ENCODE measurements at regions not wholly inside any gene's neighbourhood (a gene's known extent, or its start where the extent isn't known, plus 50 kb on each side); places are given as distances from the start of the nearest gene placed in this dataset.
"Not testable (repeated sequence)": the region's sequence is repeated elsewhere in the genome, so short reads cannot be mapped to it uniquely, and the experiment has no call there.

DNA sequence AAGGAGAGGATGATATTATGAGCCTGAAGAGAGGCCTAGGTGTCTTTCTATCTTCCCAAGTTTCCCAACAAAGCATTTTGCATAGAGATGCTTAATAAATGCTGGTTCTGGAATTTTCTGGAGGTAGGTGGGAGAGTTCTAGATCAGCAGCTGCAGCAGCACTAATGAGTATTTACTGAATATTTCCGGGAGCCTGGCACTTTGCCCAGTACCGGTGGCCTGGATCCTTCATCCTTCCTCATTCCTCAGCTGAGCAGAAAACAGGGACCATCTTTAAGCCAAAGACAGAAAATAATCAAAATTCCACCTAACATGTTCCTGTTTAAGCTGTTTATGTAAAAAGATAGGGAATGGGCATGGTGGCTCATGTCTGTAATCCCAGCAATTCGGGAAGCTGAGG is 813.2 kb upstream of the AUTS2 start:
- H3K27me3 ChIP-seq (ENCODE audit: low read depth, low read length) = no peaks in the 10 kb centered on the region
- H3K9me3 ChIP-seq (ENCODE audit: control insufficient read depth in 1 of 2, low read length in 2 of 2) = peaks cover 0 to 2% of the 10 kb centered on the region in 2 donors
- H3K27ac ChIP-seq (ENCODE audit: low read length) = no peak overlapping the region
- H3K36me3 ChIP-seq (ENCODE audit: control insufficient read depth in 1 of 2, insufficient read depth in 2 of 2, low read length in 2 of 2) = no peaks in the 10 kb centered on the region
- H3K4me3 ChIP-seq (ENCODE audit: low read depth in 1 of 2, low read length in 2 of 2) = no peak overlapping the region
- no peaks in the 10 kb centered on the region for H3K4me1 ChIP-seq (ENCODE audit: control insufficient read depth in 1 of 2, insufficient read depth in 2 of 2, low read length in 2 of 2)

DNA sequence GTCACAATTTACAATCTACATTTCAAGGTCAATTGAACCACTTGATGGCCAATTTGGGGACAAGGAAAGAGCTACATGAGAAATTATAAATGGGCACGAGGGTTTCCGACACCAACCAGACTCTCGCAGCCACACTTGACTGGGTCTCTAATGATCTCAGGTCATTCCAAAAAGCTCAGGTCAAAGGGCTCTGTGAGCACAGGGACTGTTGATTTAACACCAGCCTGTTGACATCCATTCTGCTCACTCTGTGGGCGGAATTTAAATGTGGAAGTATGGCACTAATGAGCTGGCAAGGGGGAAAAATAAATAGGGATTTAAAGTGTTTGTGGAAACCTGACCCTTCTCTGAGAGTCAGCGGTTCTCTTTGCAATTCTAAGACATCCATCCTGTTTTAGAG is 810.7 kb upstream of the AUTS2 start:
- H3K27ac ChIP-seq (ENCODE audit: low read length) = no peak overlapping the region

DNA sequence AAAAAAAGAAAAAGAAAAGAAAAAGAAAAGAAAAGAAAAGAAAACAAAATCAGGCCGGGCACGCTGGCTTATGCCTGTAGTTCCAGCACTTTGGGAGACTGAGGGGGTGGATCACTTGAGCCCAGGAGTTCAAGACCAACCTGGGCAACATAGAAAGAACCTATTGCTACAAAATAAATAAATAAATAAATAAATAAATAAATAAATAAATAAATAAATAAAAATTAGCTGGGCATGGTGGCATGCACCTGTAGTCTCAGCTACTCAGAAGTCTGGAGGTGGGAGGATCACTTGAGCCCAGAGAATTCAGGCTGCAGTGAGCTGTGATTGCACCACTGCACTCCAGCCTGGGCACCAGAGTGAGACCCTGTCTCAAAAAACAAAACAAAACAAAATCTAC is 809.7 kb upstream of the AUTS2 start:
- not testable (repeated sequence) for H3K27ac ChIP-seq (ENCODE audit: low read length); H3K27me3 ChIP-seq (ENCODE audit: low read depth, low read length); H3K4me1 ChIP-seq (ENCODE audit: control insufficient read depth in 1 of 2, insufficient read depth in 2 of 2, low read length in 2 of 2); H3K4me3 ChIP-seq (ENCODE audit: low read depth in 1 of 2, low read length in 2 of 2); H3K36me3 ChIP-seq (ENCODE audit: control insufficient read depth in 1 of 2, insufficient read depth in 2 of 2, low read length in 2 of 2); H3K9me3 ChIP-seq (ENCODE audit: control insufficient read depth in 1 of 2, low read length in 2 of 2)

More for the DNA sequence above, 810.7 kb upstream of the AUTS2 start:
- no peaks in the 10 kb centered on the region for H3K36me3 ChIP-seq (ENCODE audit: control insufficient read depth in 1 of 2, insufficient read depth in 2 of 2, low read length in 2 of 2)
- no peaks in the 10 kb centered on the region for H3K9me3 ChIP-seq (ENCODE audit: control insufficient read depth in 1 of 2, low read length in 2 of 2)
- no peak overlapping the region for H3K4me3 ChIP-seq (ENCODE audit: low read depth in 1 of 2, low read length in 2 of 2)
- no peaks in the 10 kb centered on the region for H3K4me1 ChIP-seq (ENCODE audit: control insufficient read depth in 1 of 2, insufficient read depth in 2 of 2, low read length in 2 of 2)
- no peaks in the 10 kb centered on the region for H3K27me3 ChIP-seq (ENCODE audit: low read depth, low read length)

DNA sequence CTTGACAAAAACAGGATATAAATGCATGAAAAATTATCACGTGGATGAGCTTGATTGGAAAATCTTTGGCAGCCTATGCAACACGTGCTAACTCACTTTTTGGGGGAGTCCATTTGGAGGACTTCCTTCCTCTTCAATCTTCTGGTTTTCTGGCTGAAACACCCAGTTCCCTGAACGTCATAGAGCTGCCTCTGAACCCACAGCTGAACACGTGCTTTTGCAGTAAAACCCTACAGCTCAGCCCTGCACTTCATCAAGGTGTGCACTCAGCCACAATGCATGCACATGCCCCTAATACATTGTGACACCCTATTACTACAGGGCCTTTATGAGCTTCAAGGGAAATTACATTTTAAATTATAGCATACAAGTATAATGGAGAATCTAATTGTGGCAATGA is 808.7 kb upstream of the AUTS2 start:
- H3K36me3 ChIP-seq (ENCODE audit: control insufficient read depth in 1 of 2, insufficient read depth in 2 of 2, low read length in 2 of 2) = no peaks in the 10 kb centered on the region
- H3K4me1 ChIP-seq (ENCODE audit: control insufficient read depth in 1 of 2, insufficient read depth in 2 of 2, low read length in 2 of 2) = no peaks in the 10 kb centered on the region
- no peaks in the 10 kb centered on the region for H3K9me3 ChIP-seq (ENCODE audit: control insufficient read depth in 1 of 2, low read length in 2 of 2)
- H3K27me3 ChIP-seq (ENCODE audit: low read depth, low read length) = no peaks in the 10 kb centered on the region
- H3K27ac ChIP-seq (ENCODE audit: low read length) = no peak overlapping the region
- no peak overlapping the region for H3K4me3 ChIP-seq (ENCODE audit: low read depth in 1 of 2, low read length in 2 of 2)

DNA sequence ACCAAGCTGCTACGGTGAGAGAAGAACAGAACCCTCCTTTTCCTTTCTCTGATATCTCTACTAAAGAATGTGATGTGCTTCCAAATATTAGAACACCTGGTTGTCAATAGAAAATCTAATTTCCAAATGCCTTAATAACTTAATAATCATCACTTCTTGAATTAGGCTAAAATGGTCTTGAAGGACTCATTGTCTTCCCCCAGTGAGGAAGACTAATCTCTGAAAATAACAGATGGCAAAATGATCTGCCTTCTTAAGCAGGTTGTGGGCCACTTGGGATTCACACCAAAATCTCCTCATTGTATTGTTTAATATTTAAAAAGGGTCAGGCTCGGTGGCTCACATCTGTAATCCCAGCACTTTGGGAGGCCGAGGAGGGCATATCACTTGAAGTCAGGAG is 805.9 kb upstream of the AUTS2 start:
- no peak overlapping the region for H3K4me3 ChIP-seq (ENCODE audit: low read depth in 1 of 2, low read length in 2 of 2)
- no peaks in the 10 kb centered on the region for H3K27me3 ChIP-seq (ENCODE audit: low read depth, low read length)
- H3K9me3 ChIP-seq (ENCODE audit: control insufficient read depth in 1 of 2, low read length in 2 of 2) = no peaks in the 10 kb centered on the region
- H3K27ac ChIP-seq (ENCODE audit: low read length) = no peak overlapping the region
- H3K36me3 ChIP-seq (ENCODE audit: control insufficient read depth in 1 of 2, insufficient read depth in 2 of 2, low read length in 2 of 2) = no peaks in the 10 kb centered on the region
- no peaks in the 10 kb centered on the region for H3K4me1 ChIP-seq (ENCODE audit: control insufficient read depth in 1 of 2, insufficient read depth in 2 of 2, low read length in 2 of 2)

DNA sequence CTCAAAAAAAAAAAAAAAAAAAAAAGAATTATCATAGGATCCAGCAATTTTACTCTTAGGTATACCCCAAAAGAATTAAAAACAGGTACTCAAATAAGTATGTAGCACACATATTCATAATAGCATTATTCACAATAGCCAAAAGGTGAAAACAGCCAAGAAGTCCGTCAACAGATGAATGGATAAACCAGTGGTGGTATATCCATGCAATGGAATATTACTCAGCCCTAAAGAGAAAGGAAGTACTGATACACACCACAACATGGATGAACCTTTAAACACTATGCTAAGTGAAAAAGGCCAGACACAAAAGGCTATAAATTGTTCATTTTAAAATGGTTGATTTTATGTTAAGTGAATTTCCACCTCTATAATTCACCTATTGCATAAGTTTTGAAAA is 804.8 kb upstream of the AUTS2 start:
- H3K27ac ChIP-seq (ENCODE audit: low read length) = no peak overlapping the region
- no peak overlapping the region for H3K4me3 ChIP-seq (ENCODE audit: low read depth in 1 of 2, low read length in 2 of 2)
- no peaks in the 10 kb centered on the region for H3K36me3 ChIP-seq (ENCODE audit: control insufficient read depth in 1 of 2, insufficient read depth in 2 of 2, low read length in 2 of 2)
- no peaks in the 10 kb centered on the region for H3K4me1 ChIP-seq (ENCODE audit: control insufficient read depth in 1 of 2, insufficient read depth in 2 of 2, low read length in 2 of 2)
- H3K27me3 ChIP-seq (ENCODE audit: low read depth, low read length) = no peaks in the 10 kb centered on the region
- no peaks in the 10 kb centered on the region for H3K9me3 ChIP-seq (ENCODE audit: control insufficient read depth in 1 of 2, low read length in 2 of 2)

DNA sequence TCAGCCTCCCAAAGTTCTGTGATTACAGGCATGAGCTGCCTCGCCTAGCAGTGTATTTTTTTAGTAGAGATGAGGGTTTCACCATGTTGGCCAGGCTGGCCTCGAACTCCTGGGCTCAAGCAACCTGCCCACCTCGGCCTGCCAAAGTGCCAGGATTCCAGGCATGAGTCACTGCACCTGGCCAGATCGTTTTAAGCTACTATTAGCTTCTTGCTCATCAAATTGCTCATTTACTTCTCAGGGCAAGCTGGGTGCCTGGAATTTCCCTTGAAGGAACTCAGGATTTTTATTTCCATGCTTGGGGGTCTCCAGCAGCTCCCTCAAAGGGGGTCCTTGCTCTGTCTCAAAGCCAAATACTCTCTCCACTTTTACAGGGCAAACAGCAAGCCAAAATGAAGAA is 798.0 kb upstream of the AUTS2 start:
- H3K36me3 ChIP-seq (ENCODE audit: control insufficient read depth in 1 of 2, insufficient read depth in 2 of 2, low read length in 2 of 2) = no peaks in the 10 kb centered on the region
- no peaks in the 10 kb centered on the region for H3K9me3 ChIP-seq (ENCODE audit: control insufficient read depth in 1 of 2, low read length in 2 of 2)
- H3K27ac ChIP-seq (ENCODE audit: low read length) = no peak overlapping the region
- H3K4me1 ChIP-seq (ENCODE audit: control insufficient read depth in 1 of 2, insufficient read depth in 2 of 2, low read length in 2 of 2) = no peaks in the 10 kb centered on the region
- H3K4me3 ChIP-seq (ENCODE audit: low read depth in 1 of 2, low read length in 2 of 2) = no peak overlapping the region
- H3K27me3 ChIP-seq (ENCODE audit: low read depth, low read length) = no peaks in the 10 kb centered on the region

DNA sequence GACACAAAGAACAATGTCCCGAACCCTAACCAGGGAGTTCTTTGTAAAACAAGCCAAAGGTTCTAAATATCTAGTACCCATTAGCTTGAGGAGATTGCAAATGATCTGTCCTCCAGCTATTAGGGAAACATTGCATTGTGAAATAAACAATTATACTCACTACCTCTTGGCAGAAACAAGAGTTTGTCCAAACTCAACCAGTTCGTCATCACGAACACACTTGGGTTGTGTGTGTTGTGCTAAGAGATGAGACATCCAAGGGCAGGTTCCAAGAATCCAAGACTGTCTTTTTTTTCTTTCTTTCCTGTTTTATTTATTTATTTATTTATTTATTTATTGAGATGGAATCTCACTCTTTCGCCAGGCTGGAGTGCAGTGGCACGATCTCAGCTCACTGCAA is 793.1 kb upstream of the AUTS2 start:
- H3K27ac ChIP-seq (ENCODE audit: low read length) = no peak overlapping the region
- no peaks in the 10 kb centered on the region for H3K9me3 ChIP-seq (ENCODE audit: control insufficient read depth in 1 of 2, low read length in 2 of 2)
- H3K4me3 ChIP-seq (ENCODE audit: low read depth in 1 of 2, low read length in 2 of 2) = no peak overlapping the region
- no peaks in the 10 kb centered on the region for H3K36me3 ChIP-seq (ENCODE audit: control insufficient read depth in 1 of 2, insufficient read depth in 2 of 2, low read length in 2 of 2)
- no peaks in the 10 kb centered on the region for H3K4me1 ChIP-seq (ENCODE audit: control insufficient read depth in 1 of 2, insufficient read depth in 2 of 2, low read length in 2 of 2)
- H3K27me3 ChIP-seq (ENCODE audit: low read depth, low read length) = no peaks in the 10 kb centered on the region

DNA sequence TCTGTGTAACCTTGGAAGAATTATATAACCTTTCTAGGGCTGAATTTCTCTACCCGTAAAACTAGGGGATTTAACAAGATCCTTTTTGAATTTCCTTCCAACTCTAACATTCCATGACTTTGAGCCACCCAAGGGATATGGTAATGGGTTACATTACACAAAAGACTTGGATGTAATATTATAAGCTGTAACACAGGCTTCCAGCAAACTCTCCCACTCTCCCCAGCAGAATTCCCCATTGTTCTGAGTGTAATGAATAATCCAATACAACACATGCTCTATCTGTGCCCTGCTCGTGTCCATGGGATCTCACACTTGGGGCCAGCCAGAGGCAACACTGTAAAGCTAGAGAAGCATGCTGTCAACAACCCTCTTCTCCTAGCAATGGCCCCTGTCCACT is 790.6 kb upstream of the AUTS2 start:
- H3K4me1 ChIP-seq (ENCODE audit: control insufficient read depth in 1 of 2, insufficient read depth in 2 of 2, low read length in 2 of 2) = no peaks in the 10 kb centered on the region
- no peaks in the 10 kb centered on the region for H3K27me3 ChIP-seq (ENCODE audit: low read depth, low read length)
- H3K4me3 ChIP-seq (ENCODE audit: low read depth in 1 of 2, low read length in 2 of 2) = no peak overlapping the region
- H3K9me3 ChIP-seq (ENCODE audit: control insufficient read depth in 1 of 2, low read length in 2 of 2) = no peaks in the 10 kb centered on the region
- no peaks in the 10 kb centered on the region for H3K36me3 ChIP-seq (ENCODE audit: control insufficient read depth in 1 of 2, insufficient read depth in 2 of 2, low read length in 2 of 2)
- H3K27ac ChIP-seq (ENCODE audit: low read length) = no peak overlapping the region

DNA sequence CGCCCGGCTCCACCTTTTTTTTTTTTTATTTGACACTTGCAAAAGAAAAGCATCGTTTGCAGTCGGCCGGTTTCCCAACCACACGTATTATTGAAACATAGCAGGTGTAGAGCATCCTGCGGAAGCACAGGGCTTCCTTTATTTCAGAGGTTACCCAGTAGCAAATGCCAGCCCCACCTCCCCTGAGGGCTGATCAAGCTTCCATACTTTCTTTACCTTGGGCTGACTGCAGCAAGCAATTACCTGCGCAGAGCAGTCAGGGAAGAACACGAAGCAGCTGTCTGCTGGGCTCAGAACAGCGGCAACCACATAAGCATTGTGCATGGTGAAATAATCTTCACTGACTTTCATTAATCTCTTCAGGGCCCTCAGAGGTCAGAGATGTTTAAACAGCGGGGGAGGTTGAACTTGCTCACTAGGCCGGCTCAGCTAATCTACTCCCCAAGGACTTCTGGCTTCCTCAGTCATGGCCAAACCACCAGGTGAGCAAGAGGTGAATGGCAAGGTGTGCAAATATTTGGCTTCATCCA is 784.7 kb upstream of the AUTS2 start:
- H3K9me3 ChIP-seq (ENCODE audit: control insufficient read depth in 1 of 2, low read length in 2 of 2) = peaks cover 0 to 1% of the 10 kb centered on the region in 2 donors
- no peak overlapping the region for H3K4me3 ChIP-seq (ENCODE audit: low read depth in 1 of 2, low read length in 2 of 2)
- H3K36me3 ChIP-seq (ENCODE audit: control insufficient read depth in 1 of 2, insufficient read depth in 2 of 2, low read length in 2 of 2) = no peaks in the 10 kb centered on the region

DNA sequence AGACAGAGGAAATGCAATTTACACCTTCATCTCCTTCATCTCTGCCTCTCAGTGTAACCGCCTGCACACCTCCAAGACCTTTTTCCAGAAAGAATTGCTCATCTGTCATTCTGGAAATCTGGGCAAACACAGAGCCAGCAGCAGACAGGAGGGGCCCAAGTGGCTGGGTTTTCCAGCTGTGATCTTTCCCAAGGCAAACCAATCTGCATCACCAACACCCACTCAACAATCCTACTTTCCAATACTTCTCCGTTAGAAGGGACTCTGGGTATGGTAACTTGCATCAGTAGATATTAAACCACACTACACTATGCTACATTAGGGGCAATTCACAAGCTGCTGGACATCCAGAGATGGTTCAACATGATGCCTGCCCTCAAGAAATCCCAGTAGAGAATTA is 781.8 kb upstream of the AUTS2 start:
- peaks cover 0 to 6% of the 10 kb centered on the region in 2 donors for H3K9me3 ChIP-seq (ENCODE audit: control insufficient read depth in 1 of 2, low read length in 2 of 2)
- H3K4me1 ChIP-seq (ENCODE audit: control insufficient read depth in 1 of 2, insufficient read depth in 2 of 2, low read length in 2 of 2) = no peaks in the 10 kb centered on the region
- no peaks in the 10 kb centered on the region for H3K27me3 ChIP-seq (ENCODE audit: low read depth, low read length)
- H3K36me3 ChIP-seq (ENCODE audit: control insufficient read depth in 1 of 2, insufficient read depth in 2 of 2, low read length in 2 of 2) = no peaks in the 10 kb centered on the region
- no peak overlapping the region for H3K27ac ChIP-seq (ENCODE audit: low read length)
- H3K4me3 ChIP-seq (ENCODE audit: low read depth in 1 of 2, low read length in 2 of 2) = no peak overlapping the region

More for the DNA sequence above, 784.7 kb upstream of the AUTS2 start:
- no peaks in the 10 kb centered on the region for H3K27me3 ChIP-seq (ENCODE audit: low read depth, low read length)
- no peak overlapping the region for H3K27ac ChIP-seq (ENCODE audit: low read length)
- no peaks in the 10 kb centered on the region for H3K4me1 ChIP-seq (ENCODE audit: control insufficient read depth in 1 of 2, insufficient read depth in 2 of 2, low read length in 2 of 2)

DNA sequence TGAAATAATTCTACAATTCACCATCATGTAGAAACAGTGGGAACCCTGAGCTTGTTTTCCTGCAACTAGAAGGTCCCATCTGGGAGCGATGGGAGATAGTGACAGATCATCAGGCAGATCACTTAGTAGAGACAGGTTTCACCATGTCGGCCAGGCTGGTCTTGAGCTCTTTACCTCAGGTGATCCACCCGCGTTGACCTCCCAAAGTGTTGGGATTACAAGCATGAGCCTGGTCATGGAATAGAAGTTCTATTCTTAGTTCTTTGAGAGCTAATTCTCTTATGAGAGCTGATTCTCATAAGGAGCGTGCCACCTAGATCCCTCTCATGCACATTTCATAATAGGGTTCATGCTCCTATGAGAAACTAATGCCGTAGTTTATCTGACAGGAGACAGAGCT is 778.0 kb upstream of the AUTS2 start:
- no peaks in the 10 kb centered on the region for H3K4me1 ChIP-seq (ENCODE audit: control insufficient read depth in 1 of 2, insufficient read depth in 2 of 2, low read length in 2 of 2)
- H3K4me3 ChIP-seq (ENCODE audit: low read depth in 1 of 2, low read length in 2 of 2) = no peak overlapping the region
- peaks cover 0 to 21% of the 10 kb centered on the region in 2 donors for H3K9me3 ChIP-seq (ENCODE audit: control insufficient read depth in 1 of 2, low read length in 2 of 2)
- H3K36me3 ChIP-seq (ENCODE audit: control insufficient read depth in 1 of 2, insufficient read depth in 2 of 2, low read length in 2 of 2) = no peaks in the 10 kb centered on the region
- H3K27ac ChIP-seq (ENCODE audit: low read length) = no peak overlapping the region
- H3K27me3 ChIP-seq (ENCODE audit: low read depth, low read length) = no peaks in the 10 kb centered on the region

Measured in muscle layer of duodenum (tissue), 2 donors.